Liver (tissue), 3 donors: ENCODE measurements at regions not wholly inside any gene's neighbourhood (a gene's known extent, or its start where the extent isn't known, plus 50 kb on each side); places are given as distances from the start of the nearest gene placed in this dataset.

Experiments
- ATF3 ChIP-seq: IDR thresholded peaks from 2 replicates; pipeline ENCODE4 v1.6.1; 2016; ENCODE audit warnings: antibody characterized with exemption
- CTCF ChIP-seq: fragments of 150-350 bp; IDR thresholded peaks from 2 replicates; pipeline ENCODE4 v1.5.1; 2017; ENCODE audit warnings: improper control_type of control experiment, low read depth, low read length; ENCODE audit not compliant: missing input control
- FOXA2 ChIP-seq: IDR thresholded peaks from 2 replicates; pipeline ENCODE4 v1.6.1; 2016; ENCODE audit warnings: antibody characterized with exemption
- GABPA ChIP-seq, 2 donors: IDR thresholded peaks in 1 of 2; conservative IDR thresholded peaks in 1 of 2; 2 replicates each; pipeline ENCODE4 v1.6.1; 2016; ENCODE audit warnings: antibody characterized with exemption in 2 of 2, mild to moderate bottlenecking in 1 of 2, moderate library complexity in 1 of 2
- HNF4G ChIP-seq: IDR thresholded peaks from 2 replicates; pipeline ENCODE4 v1.6.1; 2016; ENCODE audit warnings: antibody characterized with exemption
- JUND ChIP-seq, 2 donors: IDR thresholded peaks; 2 replicates each; pipeline ENCODE4 v1.6.1; 2016; ENCODE audit warnings: antibody characterized with exemption in 2 of 2
- MAX ChIP-seq: IDR thresholded peaks from 2 replicates; pipeline ENCODE4 v1.6.1; 2016; ENCODE audit warnings: antibody characterized with exemption
- RAD21 ChIP-seq, 2 donors: IDR thresholded peaks; 2 replicates each; pipeline ENCODE4 v1.6.1; 2016; ENCODE audit warnings: antibody characterized with exemption in 2 of 2, mild to moderate bottlenecking in 2 of 2
- REST ChIP-seq: IDR thresholded peaks from 2 replicates; pipeline ENCODE4 v1.6.1; 2016; ENCODE audit warnings: antibody characterized with exemption, mild to moderate bottlenecking
- RXRA ChIP-seq, 2 donors: IDR thresholded peaks; 2 replicates each; pipeline ENCODE4 v1.6.1; 2017 to 2018; ENCODE audit warnings: antibody characterized with exemption in 2 of 2, mild to moderate bottlenecking in 1 of 2
- YY1 ChIP-seq: IDR thresholded peaks from 2 replicates; pipeline ENCODE4 v1.6.1; 2016; ENCODE audit warnings: antibody characterized with exemption, mild to moderate bottlenecking
- ZBTB33 ChIP-seq: IDR thresholded peaks from 2 replicates; pipeline ENCODE4 v1.6.1; 2016; ENCODE audit warnings: antibody characterized with exemption
- donor health status: healthy.
- donor health status: healthy.

GRCh38 chr14:30204431-30204980 is 276.9 kb upstream of the PRKD1 start:
- no peak for TF ChIP-seq CTCF
- no peak for TF ChIP-seq REST
- TF ChIP-seq ATF3, result no peak
- TF ChIP-seq RXRA (IDR thresholded peaks at IDR 0.05), result no peak
- TF ChIP-seq RAD21 (IDR thresholded peaks at IDR 0.05), result no peak
- no peak for TF ChIP-seq ZBTB33
- TF ChIP-seq JUND (IDR thresholded peaks at IDR 0.05), result no peak
- no peak for TF ChIP-seq HNF4G
- TF ChIP-seq YY1, result no peak
- TF ChIP-seq FOXA2, result no peak
- no peak for TF ChIP-seq GABPA (IDR thresholded peaks at IDR 0.05 in 1 of 2, conservative IDR thresholded peaks at IDR 0.05 in 1 of 2)
- TF ChIP-seq MAX, result no peak
